ENCODE measurements at regions not wholly inside any gene's neighbourhood (a gene's known extent, or its start where the extent isn't known, plus 50 kb on each side); places are given as distances from the start of the nearest gene placed in this dataset.
A peak's percentile ranks its signal among the peaks of the same experiment; 100 is the strongest.

GRCh38 chr6:99093456-99094190 lies 145.9 kb upstream of the FBXL4 start:
- in situ Hi-C loops (cut with MboI; ENCODE audit: low pct_unique_long_range_greater_than_20kb, low sequenced_read_pairs, unreplicated experiment), result no loop called here
- no peak for DNase-seq (ENCODE audit: low spot score)
- TF ChIP-seq CTCF (IDR thresholded peaks at IDR 0.05; ENCODE audit: extremely low read depth, insufficient read depth, missing control alignments), result no peak

- in situ Hi-C loops (cut with MboI; ENCODE audit: low pct_unique_long_range_greater_than_20kb, low sequenced_read_pairs, unreplicated experiment), result no loop called here
- TF ChIP-seq CTCF (IDR thresholded peaks at IDR 0.05; ENCODE audit: extremely low read depth, insufficient read depth, missing control alignments), result no peak
- no peak for DNase-seq (ENCODE audit: low spot score)
Observed at GRCh38 chr6:99092461-99092860, 144.7 kb upstream of the FBXL4 start.

GRCh38 chr6:99091985-99092384 lies 144.2 kb upstream of the FBXL4 start:
- peak; percentile 23 for DNase-seq (ENCODE audit: low spot score)
- no peak for TF ChIP-seq CTCF (IDR thresholded peaks at IDR 0.05; ENCODE audit: extremely low read depth, insufficient read depth, missing control alignments)
- in situ Hi-C loops (cut with MboI; ENCODE audit: low pct_unique_long_range_greater_than_20kb, low sequenced_read_pairs, unreplicated experiment), result no loop called here

- in situ Hi-C loops (cut with MboI; ENCODE audit: low pct_unique_long_range_greater_than_20kb, low sequenced_read_pairs, unreplicated experiment), result no loop called here
- DNase-seq (ENCODE audit: low spot score), result no peak
- TF ChIP-seq CTCF (IDR thresholded peaks at IDR 0.05; ENCODE audit: extremely low read depth, insufficient read depth, missing control alignments), result no peak
Observed at GRCh38 chr6:99080191-99080590, 132.4 kb upstream of the FBXL4 start.

- no peak for TF ChIP-seq CTCF (IDR thresholded peaks at IDR 0.05; ENCODE audit: extremely low read depth, insufficient read depth, missing control alignments)
- in situ Hi-C loops (cut with MboI; ENCODE audit: low pct_unique_long_range_greater_than_20kb, low sequenced_read_pairs, unreplicated experiment), result no loop called here
- no peak for DNase-seq (ENCODE audit: low spot score)
Observed at GRCh38 chr6:99079058-99079457, 131.3 kb upstream of the FBXL4 start.

GRCh38 chr6:99073223-99073622 lies 125.5 kb upstream of the FBXL4 start:
- in situ Hi-C loops (cut with MboI; ENCODE audit: low pct_unique_long_range_greater_than_20kb, low sequenced_read_pairs, unreplicated experiment), result no loop called here
- no peak for TF ChIP-seq CTCF (IDR thresholded peaks at IDR 0.05; ENCODE audit: extremely low read depth, insufficient read depth, missing control alignments)
- DNase-seq (ENCODE audit: low spot score), result no peak
